HG02763 (cell line): ENCODE measurements at regions not wholly inside any gene's neighbourhood (a gene's known extent, or its start where the extent isn't known, plus 50 kb on each side); places are given as distances from the start of the nearest gene placed in this dataset.

Experiments
- ATAC-seq: cut with Tn5 transposase; IDR thresholded peaks from one replicate; pipeline ENCODE4 v1.9.1; 2021; ENCODE audit warnings: mild to moderate bottlenecking, moderate library complexity; ENCODE audit not compliant: unreplicated experiment

DNA sequence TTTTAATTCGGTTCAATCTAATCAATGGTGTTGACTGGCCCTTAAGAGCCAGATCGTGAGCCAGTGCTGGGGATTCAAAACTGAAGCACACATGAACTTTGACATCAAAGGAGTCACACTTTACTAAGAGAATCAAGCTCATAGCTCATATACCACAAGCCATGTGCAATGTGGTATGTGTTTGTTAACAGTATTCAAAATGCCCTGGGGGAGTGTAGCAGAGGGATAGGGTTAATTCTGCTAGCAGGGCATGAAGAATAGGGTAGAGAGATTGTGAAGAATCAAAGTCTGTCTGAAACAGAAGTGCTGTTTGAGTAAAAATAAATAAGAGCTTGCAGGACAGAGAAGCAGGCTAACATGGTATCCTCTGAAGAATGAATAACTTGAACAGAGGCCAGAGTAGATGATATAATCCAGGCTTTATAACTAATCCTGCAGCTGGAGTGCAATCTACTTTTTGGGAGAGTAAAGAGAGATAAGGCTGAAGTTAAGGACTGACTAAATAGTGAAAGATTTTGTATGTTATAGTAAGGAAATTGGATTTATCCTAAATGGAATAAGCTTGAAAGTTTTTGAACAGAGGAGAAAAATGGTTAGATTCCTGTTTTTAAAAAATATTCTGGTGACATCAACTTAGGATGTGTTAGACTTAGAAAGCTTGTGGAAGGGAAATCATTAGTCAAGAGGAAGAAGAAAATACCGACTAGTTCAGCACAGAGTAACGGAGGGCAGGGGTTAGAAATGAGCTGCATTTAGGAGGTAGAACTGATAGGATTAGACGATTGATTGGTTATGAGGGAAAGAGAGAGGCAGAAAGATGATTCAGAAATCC is 292.0 kb downstream of the NFKBIZ start:
- no peak for ATAC-seq

DNA sequence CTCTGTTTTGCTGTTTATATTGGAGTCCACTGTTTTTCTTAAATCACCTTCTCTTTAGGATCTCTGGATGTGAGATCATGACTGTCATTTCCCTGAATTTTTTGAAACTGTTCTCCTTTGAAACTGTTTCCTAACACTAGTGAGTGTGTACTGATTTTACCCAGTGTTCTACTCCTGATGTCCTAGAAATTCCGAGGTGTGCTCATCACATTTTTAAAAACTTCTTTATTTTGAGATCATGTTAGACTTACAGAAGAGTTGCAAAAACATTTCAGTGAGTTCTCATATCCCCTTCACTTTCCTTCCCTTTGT is 292.6 kb downstream of the NFKBIZ start:
- no peak for ATAC-seq

DNA sequence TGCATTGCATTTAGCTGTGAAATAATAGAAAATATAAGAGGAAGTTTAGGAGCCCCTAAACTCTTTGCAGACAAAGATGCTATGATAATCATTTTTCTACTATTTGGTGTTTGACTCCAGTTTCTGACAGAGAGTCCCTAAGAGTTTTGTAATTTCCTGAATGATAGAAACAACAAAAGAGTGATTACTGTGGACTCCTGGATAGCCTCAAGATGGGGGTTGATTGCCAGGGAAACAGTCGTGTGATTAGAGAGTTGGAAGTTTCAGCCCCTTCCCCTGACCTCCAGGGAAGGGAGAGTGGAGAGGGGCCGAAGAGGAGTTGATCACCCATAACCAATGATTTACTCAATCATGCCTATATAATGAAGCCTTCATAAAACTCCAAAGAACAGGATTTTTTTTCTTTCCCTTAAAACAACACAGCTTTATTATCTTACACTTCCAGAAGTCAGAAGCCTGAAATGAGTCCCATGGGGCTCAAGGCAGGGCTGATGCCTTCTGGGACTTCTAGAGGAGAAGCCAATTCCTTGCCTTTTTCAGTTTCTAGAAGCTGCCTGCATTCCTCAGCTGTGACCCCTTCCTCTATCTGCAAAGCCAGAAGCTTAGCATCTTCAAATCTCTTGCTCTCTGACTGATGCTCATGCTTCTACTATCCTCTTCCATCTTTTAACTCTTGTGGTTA is 292.3 kb upstream of the ZPLD1 start:
- ATAC-seq = no peak

DNA sequence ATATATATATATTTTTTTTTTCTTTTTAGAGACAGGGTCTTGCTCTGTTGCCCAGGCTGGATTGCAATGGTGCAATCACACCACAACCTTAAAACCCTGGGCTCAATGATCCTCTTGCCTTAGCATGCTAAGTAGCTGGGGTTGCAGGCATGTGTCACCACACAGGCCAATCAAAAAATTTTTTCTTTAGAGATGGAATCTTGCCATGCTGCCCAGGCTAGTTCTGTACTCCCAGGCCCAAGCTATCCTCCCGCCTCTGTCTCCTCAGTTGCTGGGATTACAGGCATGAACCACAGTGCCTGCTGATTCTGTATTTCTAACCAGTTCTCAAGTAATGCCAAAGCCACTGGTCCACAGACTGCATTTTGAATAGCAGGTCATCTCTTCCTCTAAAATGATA is 291.3 kb upstream of the ZPLD1 start:
- no peak for ATAC-seq

DNA sequence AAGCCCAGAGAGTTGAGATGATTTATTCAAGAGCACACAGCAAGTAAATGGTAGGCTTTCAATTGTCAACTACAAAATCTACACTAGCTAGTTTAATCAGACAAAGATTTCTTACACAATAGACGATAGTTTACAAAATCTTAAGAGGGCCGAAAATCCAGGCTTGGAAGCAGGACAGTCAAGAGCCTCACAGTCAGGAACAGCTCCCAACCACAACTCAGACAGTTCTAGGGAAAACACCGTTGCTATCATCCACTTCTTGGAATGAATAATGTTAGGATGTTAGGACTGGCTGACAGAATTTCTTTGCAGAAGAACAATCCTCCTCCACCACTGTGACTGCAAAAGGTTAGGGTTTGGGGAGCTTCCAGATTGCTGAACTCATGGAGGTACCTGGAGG is 290.8 kb upstream of the ZPLD1 start:
- ATAC-seq = no peak

DNA sequence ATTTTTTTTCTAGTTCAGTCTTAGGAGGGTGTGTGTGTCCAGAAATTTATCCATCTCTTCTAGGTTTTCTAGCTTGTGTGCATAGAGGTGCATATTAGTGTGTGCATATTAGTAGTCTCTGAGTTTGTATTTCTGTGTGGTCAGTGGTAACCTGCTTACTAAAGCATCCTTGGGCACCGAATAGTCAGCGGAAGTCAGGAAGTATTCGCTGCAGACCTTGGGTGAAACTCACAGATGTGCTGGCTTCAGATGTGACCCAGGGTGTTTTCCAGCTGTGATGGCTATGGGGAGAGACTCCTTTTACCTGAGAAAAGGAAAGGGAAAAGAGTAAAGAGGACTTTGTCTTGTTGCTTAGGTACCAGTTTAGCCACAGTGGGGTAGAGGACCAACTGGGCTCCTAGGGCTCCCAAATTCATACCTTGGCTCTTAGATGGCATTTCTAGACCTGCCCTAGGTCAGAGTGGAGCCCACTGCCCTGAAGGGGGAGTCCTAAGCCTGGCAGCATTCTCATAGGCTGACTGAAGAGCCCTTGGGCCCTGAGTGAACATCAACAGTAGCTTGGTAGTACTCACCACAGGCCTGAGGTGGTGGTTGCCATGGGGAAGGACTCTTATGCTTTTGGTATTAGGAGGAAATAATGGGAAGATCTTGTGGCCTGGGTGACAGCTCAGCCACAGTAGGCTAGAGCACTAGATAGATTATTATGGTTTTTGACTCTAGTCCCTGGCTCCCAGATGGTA is 286.0 kb upstream of the ZPLD1 start:
- no peak for ATAC-seq

DNA sequence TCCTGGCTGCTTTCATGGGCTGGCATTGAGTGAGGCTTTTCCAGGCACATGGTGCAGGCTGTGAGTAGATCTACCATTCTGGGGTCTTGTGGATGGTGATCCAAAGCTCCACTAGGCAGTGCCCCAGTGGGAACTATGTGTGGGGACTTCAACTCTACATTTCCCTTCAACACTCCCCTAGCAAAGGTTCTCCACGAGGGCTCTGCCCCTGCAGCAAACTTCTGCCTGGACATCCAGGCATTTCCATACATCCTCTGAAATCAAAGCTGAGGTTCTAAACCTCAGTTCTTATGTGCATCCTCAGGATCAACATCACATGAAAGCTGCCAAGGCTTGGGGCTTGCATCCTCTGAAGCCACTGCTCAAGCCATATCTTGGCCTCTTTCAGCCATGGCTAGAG is 282.9 kb upstream of the ZPLD1 start:
- ATAC-seq = no peak

DNA sequence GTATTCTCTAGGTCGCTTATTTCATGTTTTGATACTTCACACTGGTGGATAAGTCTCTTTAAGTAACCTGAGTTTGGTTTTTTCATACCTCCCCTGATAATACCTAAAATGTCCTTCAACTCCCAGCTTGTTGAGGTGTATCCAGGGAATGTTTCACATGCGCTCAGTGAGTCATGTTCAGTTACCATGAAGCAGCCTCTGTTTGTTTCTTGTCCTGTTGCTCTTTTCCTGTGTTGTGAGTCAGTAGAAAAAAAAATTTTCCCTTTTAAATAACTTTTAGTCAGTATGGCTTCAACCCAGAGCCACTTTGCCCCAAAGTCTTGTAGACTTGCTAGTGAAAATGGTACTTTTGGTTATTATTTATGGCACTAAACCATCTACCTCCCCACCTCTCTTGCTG is 278.4 kb upstream of the ZPLD1 start:
- no peak for ATAC-seq

DNA sequence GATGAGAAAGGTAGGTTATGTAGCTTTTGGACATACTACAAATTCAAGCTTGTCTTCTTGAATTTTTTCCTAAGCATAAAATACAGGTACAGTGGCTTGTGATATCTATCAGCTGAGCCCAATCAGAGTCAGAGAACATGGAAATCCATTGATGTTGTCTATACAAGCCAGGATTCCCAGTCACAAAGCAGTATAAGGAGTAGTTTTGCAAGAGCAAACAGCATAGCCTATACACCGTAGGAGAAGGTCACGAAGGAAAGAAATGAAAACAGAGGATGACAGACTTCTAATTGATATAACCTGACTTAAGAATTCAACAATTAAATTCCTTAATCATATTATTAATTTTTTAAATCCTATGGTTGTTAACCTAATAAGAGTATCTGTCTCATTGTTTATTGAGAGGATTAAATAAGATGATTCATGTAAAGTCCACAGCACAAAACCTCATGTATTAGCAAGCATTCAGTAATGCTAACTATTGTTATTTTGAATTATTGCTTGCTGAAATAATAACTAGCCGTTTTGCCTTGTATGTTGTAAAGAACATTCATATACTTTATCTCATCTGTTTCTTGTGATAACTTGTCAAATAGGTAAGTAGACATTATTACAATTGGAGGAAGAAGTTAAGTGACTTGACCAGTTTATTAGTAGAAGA is 276.6 kb upstream of the ZPLD1 start:
- ATAC-seq = no peak

DNA sequence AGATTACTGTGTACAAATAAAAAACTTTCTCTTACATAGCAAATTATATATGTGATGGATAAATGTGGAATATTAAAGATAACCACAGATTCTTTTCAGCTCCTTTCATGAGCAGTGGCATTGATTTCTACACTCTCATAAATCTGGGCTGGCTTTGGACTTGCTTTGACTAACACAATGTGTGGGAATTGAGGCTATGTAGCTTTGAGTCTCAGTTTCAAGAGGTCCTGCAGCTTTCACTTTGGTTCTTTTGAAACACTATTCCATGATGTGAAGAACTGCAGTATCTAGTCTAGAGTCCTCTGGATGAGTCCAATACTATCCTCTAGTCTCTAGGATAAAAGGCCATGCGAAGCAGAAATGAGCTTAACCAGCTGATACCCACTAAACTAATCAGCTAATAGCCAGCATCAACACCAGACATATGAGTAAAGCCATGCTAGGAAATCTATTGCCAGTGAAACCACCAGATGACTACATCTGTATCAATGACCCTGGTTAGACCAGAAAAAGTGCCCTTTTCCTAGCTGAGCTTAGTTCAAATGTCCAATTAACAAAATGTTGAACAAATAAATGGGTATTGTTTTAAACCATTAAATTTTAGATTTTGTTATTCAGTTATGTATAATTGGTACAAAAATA is 274.9 kb upstream of the ZPLD1 start:
- no peak for ATAC-seq

DNA sequence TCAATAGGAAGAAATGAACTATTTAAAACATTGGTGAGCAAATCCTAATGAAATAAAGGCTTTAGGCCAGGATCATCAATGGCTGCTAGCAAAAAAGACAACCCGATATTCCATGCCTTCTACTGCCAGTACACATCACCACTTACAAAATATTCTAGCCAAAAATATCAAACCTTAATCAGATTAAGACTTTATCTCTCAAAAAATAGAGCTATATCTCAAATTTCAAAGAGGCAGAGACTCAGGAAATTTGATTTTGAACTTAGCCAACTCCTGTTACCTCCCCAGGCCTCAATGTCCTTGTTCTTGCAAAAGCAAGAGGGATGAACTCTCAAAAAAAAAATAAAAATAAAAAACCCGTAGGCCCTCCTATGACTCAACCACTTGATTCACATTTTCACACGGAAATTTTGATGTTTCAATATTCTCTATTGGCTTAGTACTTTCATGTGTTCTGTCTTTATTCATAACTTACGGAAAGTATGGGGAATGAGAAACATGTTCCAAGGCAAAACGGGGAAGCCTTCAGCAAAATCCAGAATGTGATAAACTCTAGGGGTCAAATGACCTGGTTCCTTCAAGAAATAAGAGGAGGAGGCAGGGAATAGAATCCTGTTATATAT is 273.3 kb upstream of the ZPLD1 start:
- ATAC-seq = no peak

DNA sequence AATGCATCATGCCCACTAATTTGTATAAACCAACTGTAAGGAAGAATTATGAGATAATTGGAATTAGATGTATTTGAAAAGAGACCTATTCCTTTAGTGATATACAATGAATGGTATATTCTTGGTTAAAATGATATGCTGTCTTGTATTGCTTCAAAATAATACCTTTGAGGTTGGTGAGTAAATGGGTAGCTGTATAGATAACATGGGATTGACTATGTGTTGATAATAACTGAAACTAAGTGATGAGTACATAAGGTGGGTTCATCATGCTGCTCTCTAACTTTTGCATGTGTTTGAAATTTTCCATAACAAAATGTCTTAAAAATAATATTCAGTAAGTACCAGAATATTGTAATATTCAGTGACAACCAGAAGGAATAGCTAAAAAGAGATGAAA is 272.6 kb upstream of the ZPLD1 start:
- no peak for ATAC-seq

DNA sequence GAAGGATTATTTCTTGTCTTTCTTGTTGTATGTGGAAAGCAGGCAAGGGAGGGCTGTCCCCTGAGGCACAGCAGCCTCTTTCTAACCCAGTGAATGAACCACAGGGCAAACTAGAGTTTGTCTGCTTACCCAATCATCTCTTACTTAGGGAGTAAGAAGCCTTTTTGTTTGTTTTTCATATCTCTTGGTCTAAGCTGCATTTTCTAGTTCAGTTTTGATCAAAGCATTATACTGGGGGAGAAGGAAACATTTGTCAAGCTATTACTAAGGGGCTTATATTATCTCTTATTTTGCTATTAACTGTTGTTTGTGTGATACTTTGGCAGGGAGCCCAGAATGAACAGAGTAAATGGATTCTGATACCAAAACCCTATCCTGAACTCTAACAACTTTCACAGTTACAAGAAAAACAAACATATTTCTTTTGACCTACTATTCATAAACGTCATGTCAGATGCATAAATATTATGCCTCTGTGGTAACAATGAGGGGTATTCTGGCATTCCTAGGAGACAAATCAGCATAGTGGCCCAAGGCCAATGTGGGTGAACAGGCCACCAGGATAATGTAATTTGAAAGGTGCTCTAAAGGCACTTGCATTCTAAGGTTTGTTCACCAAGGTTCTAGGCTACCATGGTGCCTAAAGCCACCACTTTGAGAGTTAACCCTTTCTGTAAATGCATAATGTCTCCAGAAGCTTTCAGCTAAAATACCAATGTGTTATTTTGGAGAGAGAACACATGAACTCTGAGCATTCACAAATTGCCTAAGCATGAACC is 271.6 kb upstream of the ZPLD1 start:
- ATAC-seq = no peak

DNA sequence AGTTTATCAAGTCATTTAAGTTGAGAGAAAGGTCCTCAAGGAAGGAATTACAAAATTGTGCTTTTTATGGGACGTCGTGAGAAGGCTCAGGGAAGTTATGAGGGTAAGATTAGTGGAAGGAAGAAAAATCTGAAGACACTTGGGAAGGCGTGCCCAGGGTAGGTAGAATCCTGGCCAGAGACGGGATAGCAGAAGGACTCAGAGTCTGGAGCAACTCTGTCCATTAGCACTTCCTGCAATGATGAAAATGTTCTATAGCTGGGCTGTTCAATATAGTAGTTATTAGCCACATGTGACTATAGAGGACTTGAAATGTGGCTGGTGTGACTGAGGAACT is 271.0 kb upstream of the ZPLD1 start:
- no peak for ATAC-seq

DNA sequence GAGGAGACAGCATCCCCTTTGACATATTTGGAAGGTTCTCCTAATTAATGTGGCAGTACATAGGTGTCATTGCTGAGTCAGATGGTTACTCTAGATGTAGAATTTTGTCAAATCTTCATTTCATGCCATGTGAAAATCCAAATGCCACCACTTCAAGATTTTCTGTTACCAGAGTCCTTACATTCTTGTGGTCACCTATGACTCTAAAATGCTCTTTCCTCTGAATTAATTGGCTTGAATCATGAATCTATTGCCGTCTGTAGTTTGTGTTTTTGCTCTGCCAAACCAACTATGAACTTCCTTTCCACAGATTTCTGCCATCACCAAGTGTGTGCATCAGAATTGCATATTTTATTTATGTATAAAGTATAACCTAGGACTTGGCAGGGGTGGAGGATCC is 269.4 kb upstream of the ZPLD1 start:
- ATAC-seq = no peak

DNA sequence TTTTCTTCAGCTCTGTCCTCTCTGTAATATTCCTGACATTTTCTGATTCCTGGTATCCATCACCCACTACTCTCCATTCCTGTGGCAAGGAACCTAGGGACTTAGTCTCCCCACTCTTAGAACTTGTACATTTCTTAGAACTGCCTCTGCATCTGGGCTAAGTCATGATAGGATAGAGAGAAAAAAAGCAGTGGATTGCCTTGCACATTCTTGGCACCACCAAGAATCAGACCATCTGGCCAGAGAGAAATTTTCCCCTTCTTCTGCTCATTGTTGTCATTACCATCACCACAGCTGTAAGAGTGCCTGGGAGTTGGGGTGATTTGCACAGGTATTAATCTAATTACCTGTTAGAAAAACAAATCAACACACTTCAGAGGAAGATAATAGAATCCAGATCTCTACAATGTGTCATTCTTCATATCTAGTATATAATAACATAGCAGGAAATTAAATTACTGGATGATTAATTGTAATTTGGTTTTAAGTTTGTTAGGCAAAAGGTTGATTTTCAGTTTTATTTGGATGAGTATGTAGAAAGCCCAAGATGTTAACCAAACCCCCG is 264.8 kb upstream of the ZPLD1 start:
- no peak for ATAC-seq

DNA sequence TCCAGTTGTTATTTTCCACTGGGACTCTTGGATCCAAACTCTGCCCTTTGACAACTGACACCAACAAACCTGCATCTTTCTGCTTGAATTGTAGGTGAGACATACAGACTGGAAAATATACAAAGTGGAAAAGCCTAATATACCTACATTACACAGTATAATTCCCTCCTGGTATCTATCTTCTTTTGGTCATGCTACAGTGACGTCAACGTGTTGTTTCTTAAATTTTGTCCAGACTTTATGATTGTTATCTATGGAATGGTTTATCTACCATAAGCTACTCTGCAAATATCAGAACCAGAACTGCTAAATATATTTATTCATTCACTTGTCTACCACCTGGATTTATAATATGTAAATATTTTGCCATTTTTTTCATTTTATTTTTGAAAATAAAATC is 264.3 kb upstream of the ZPLD1 start:
- no peak for ATAC-seq

DNA sequence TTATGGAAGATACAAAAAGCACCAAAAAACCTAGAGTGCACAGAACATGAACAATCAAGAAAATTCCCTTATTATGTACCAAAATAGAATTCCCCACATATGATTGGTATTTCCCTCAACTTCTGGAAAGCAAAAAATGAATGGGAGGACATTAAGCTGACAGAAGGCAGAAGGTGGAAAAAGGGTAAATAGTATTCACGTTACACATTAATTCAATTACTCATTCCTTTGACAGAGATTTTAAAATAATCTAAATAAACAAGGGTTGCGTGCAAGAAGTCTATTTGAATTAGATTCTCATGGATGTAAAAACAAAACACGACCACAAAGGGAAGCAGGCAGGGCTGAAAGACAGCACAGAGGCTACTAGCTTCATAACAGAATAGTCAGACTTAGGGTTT is 260.5 kb upstream of the ZPLD1 start:
- ATAC-seq = no peak

DNA sequence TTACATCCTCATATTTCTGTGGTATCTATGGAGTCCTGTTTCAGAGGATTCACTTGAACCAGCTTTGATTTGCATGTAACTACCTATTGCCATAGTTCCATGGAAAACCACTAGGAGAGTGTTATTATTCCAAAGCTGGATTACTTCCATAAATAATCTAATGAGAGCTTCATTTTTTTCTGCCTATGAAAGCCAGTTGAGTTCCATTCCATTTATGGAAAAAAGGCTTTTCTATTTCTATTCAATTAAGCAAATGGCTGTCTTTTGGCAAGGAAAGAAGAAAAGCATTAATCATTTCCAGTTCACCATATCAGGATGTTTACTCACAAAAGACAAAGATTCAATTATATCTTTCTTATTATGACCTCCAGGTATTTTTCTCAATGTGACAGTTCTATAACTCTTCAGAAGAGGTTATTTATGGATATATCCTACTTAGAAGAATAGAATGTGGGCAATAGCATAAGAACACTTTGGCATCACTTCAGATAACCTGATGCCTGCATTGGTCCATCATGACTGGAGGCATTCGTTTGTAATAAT is 259.9 kb upstream of the ZPLD1 start:
- ATAC-seq = no peak
